Right lobe of liver (tissue), 6 donors: ENCODE measurements at regions not wholly inside any gene's neighbourhood (a gene's known extent, or its start where the extent isn't known, plus 50 kb on each side); places are given as distances from the start of the nearest gene placed in this dataset.

ENCODE experiments used
- ATAC-seq, 4 donors: fragments of 200-7000 bp; cut with Tn5 transposase; one replicate each; pipeline ENCODE4 v1.9.1; 2020; ENCODE audit warnings: mild to moderate bottlenecking in 4 of 4, moderate library complexity in 4 of 4
- DNase-seq, 3 donors: peaks; one replicate each; pipeline ENCODE4 v3.0.0-alpha.2; 2020
- H3K27ac ChIP-seq, 3 donors: fragments of 200-600 bp; one replicate each; pipeline ENCODE4 v1.8.0; 2022
- H3K27me3 ChIP-seq, 2 donors: fragments of 200-600 bp; one replicate each; pipeline ENCODE4 v1.8.0; 2022
- H3K36me3 ChIP-seq, 4 donors: fragments of 200-600 bp; sonication (generic) in 1 of 4; one replicate each; pipeline versions ENCODE4 v1.5.1 to v1.8.0; 2017 to 2022; ENCODE audit warnings: control low read depth in 1 of 4
- H3K4me1 ChIP-seq, 4 donors: fragments of 200-600 bp; sonication (generic) in 1 of 4; one replicate each; pipeline versions ENCODE4 v1.5.1 to v1.8.0; 2017 to 2022; ENCODE audit warnings: control low read depth in 1 of 4
- H3K4me3 ChIP-seq, 3 donors: fragments of 200-600 bp; one replicate each; pipeline ENCODE4 v1.8.0; 2022
- H3K9me3 ChIP-seq, 4 donors: fragments of 200-600 bp; sonication (generic) in 1 of 4; one replicate each; pipeline versions ENCODE4 v1.5.1 to v1.8.0; 2017 to 2022; ENCODE audit warnings: control low read depth in 1 of 4
- CTCF ChIP-seq, 4 donors: fragments of 200-600 bp in 3 of 4; fragments of 450-650 bp in 1 of 4; IDR thresholded peaks; one replicate each; pipeline versions ENCODE4 v1.5.1 to v1.8.0; 2016 to 2022; ENCODE audit warnings: antibody characterized with exemption in 4 of 4, mild to moderate bottlenecking in 2 of 4
- POLR2A ChIP-seq: fragments of 450-650 bp; IDR thresholded peaks from one replicate; pipeline ENCODE4 v1.6.1; 2017; ENCODE audit warnings: antibody characterized with exemption, mild to moderate bottlenecking
- WGBS: methylation state at CpG from one replicate; pipeline ENCODE4 v1.1.6; 2018; ENCODE audit warnings: low coverage, low lambda C conversion rate; ENCODE audit not compliant: insufficient coverage; ENCODE audit errors: missing lambda C conversion rate; 5-methylcytosine and 5-hydroxymethylcytosine counted together
- intact Hi-C, 2 donors: fragments of 100-400 bp; cut with DNase I; formaldehyde crosslinking; loops; one replicate each; pipeline versions ENCODE4 v1.11.2 to v1.14.1; 2022
- donor health status: DM: no; HTN: yes; CAD: no.
- donor health status: DM: no; HTN: no; CAD: no.
- donor health status: DM: no; HTN: no; CAD: no.
- donor health status: DM: no; HTN: yes; CAD: no.
- donor health status: DM: no; HTN: yes; CAD: no.

GRCh38 chr3:144098691-144099090 is 127.1 kb downstream of the DIPK2A start:
- H3K27me3 ChIP-seq: no peaks in the 10 kb centered on the region
- TF ChIP-seq CTCF (IDR thresholded peaks at IDR 0.05) (no peak), POLR2A (no peak)
- no peaks in the 10 kb centered on the region for H3K4me1 ChIP-seq
- DNase-seq (no peak), ATAC-seq (peak in 1 of 4 donors; percentile 39)
- intact Hi-C loops: no loop called here
- no peaks in the 10 kb centered on the region for H3K9me3 ChIP-seq
- no peak overlapping the region for H3K4me3 ChIP-seq
- no peak overlapping the region for H3K27ac ChIP-seq
- no peaks in the 10 kb centered on the region for H3K36me3 ChIP-seq
- WGBS: no CpG with 5 or more reads among the region's 7 CpGs

DNA sequence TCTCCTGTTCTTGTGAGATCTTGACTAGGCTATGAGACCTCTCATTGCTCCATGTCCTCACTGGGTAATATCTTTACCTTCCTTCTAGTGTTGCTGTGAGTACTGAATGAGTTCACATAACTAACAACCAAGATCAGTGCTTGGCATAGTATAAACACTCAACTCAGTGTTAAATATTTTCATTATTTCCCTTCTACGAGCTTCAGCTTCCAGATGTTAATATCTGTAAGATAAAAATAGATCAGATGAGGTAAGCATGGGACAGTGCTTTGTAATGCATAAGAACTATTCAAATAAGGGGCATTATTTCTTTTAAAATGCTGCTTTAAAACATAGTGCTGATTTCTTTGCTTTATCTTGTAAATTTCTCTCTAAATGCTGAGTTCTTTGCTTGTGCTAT is 130.8 kb downstream of the DIPK2A start:
- ATAC-seq (no peak), DNase-seq (no peak)
- H3K9me3 ChIP-seq: no peaks in the 10 kb centered on the region
- H3K4me1 ChIP-seq: peaks cover 0 to 16% (median 6%) of the 10 kb centered on the region in 4 donors
- no peaks in the 10 kb centered on the region for H3K27me3 ChIP-seq
- no peak overlapping the region for H3K4me3 ChIP-seq
- intact Hi-C loops: no loop called here
- no peak overlapping the region for H3K27ac ChIP-seq
- WGBS: 71% methylated on average over 1 of the region's 1 CpG
- no peaks in the 10 kb centered on the region for H3K36me3 ChIP-seq
- TF ChIP-seq CTCF (IDR thresholded peaks at IDR 0.05) (no peak), POLR2A (no peak)

DNA sequence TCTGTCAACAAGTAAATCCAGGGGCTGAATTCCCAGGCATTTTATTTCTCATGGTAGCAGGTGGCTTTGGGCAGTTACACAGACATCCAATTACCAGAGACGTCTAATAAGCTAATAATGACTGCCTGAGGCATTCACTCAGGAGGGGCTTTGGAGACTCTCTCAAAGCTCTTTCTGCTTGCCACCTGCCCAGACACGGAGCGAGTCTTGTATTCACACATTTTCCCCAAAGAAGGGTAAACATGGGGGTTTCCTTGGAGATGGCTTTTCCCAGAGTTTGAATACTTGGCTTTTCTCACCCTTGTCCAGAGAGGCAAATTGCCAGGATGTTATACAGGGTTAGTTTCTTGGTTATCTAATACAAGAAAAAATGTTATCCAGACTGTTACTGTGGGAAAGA is 132.6 kb downstream of the DIPK2A start:
- intact Hi-C loops: no loop called here
- H3K9me3 ChIP-seq: no peaks in the 10 kb centered on the region
- H3K27me3 ChIP-seq: no peaks in the 10 kb centered on the region
- H3K4me3 ChIP-seq: no peak overlapping the region
- peaks cover 0 to 16% (median 6%) of the 10 kb centered on the region in 4 donors for H3K4me1 ChIP-seq
- TF ChIP-seq CTCF (IDR thresholded peaks at IDR 0.05) (no peak), POLR2A (no peak)
- no peaks in the 10 kb centered on the region for H3K36me3 ChIP-seq
- ATAC-seq: no peak
- WGBS: 69% methylated on average over 2 of the region's 3 CpGs
- H3K27ac ChIP-seq: peak overlapping the region in 2 of 3 donors; percentile 68 to 83
- DNase-seq: no peak

GRCh38 chr3:144104679-144105078 is 133.1 kb downstream of the DIPK2A start:
- intact Hi-C loops: no loop called here
- peak; percentile 86 to 94 (median 88) for ATAC-seq
- Histone ChIP-seq H3K27me3 (no peaks in the 10 kb centered on the region), H3K36me3 (no peaks in the 10 kb centered on the region), H3K27ac (peak overlapping the region; percentile 11 to 83 (median 68)), H3K4me1 (peaks cover 0 to 16% (median 6%) of the 10 kb centered on the region in 4 donors), H3K9me3 (no peaks in the 10 kb centered on the region), H3K4me3 (no peak overlapping the region)
- TF ChIP-seq POLR2A: no peak
- no peak for TF ChIP-seq CTCF (IDR thresholded peaks at IDR 0.05)
- peak; percentile 63 to 82 (median 74) for DNase-seq
- 42% methylated on average over 1 of the region's 1 CpG for WGBS

GRCh38 chr3:144105542-144105941 is 133.9 kb downstream of the DIPK2A start:
- Histone ChIP-seq H3K36me3 (no peaks in the 10 kb centered on the region), H3K27ac (peak overlapping the region; percentile 35 to 83 (median 68)), H3K4me3 (no peak overlapping the region), H3K9me3 (no peaks in the 10 kb centered on the region), H3K27me3 (no peaks in the 10 kb centered on the region), H3K4me1 (peaks cover 0 to 16% (median 6%) of the 10 kb centered on the region in 4 donors)
- peak in 1 of 3 donors; percentile 60 for DNase-seq
- intact Hi-C loops: no loop called here
- ATAC-seq: peak; percentile 90 to 94 (median 92)
- WGBS: 34% methylated on average over 3 of the region's 3 CpGs
- no peak for TF ChIP-seq POLR2A
- TF ChIP-seq CTCF (IDR thresholded peaks at IDR 0.05): no peak
